HEK293T (cell line): ENCODE measurements at regions not wholly inside any gene's neighbourhood (a gene's known extent, or its start where the extent isn't known, plus 50 kb on each side); places are given as distances from the start of the nearest gene placed in this dataset.

ENCODE experiments used
- CTCF ChIA-PET: fragments of 350-600 bp; formaldehyde crosslinking; extraction: SDS; loops from one replicate; lab custom pipeline; 2021; ENCODE audit warnings: antibody characterized with exemption, inconsistent platforms; lab: Yijun Ruan, JAX
- POLR2A ChIA-PET: fragments of 350-600 bp; formaldehyde crosslinking; extraction: SDS; loops from one replicate; lab custom pipeline; 2020; ENCODE audit warnings: antibody characterized with exemption, inconsistent platforms; lab: Yijun Ruan, JAX
- DNase-seq: peaks from one replicate; pipeline ENCODE4 v3.0.0; 2012; ENCODE audit warnings: mixed read lengths; ENCODE audit errors: extremely low spot score
- ARNT ChIP-seq: fragments of 450-650 bp; IDR thresholded peaks from 2 replicates; pipeline ENCODE4 v1.6.1; 2017; ENCODE audit warnings: mild to moderate bottlenecking
- BHLHE40 ChIP-seq: fragments of 450-650 bp; IDR thresholded peaks from 2 replicates; pipeline ENCODE4 v1.6.1; 2016; ENCODE audit warnings: mild to moderate bottlenecking, moderate library complexity, borderline replicate concordance
- CTBP1 ChIP-seq: fragments of 450-650 bp; IDR thresholded peaks from 2 replicates; pipeline ENCODE4 v1.6.1; 2016; ENCODE audit warnings: borderline replicate concordance
- ELF4 ChIP-seq: fragments of 450-650 bp; IDR thresholded peaks from 2 replicates; pipeline ENCODE4 v1.6.1; 2017; ENCODE audit warnings: antibody characterized with exemption
- FOXA1 ChIP-seq: fragments of 450-650 bp; IDR thresholded peaks from 2 replicates; pipeline ENCODE4 v1.6.1; 2016; ENCODE audit warnings: mild to moderate bottlenecking
- FOXK2 ChIP-seq: fragments of 450-650 bp; IDR thresholded peaks from 2 replicates; pipeline ENCODE4 v1.6.1; 2016; ENCODE audit warnings: mild to moderate bottlenecking
- FOXM1 ChIP-seq: fragments of 450-650 bp; IDR thresholded peaks from 2 replicates; pipeline ENCODE4 v1.6.1; 2017; ENCODE audit warnings: mild to moderate bottlenecking, borderline replicate concordance
- HDGF ChIP-seq: fragments of 450-650 bp; IDR thresholded peaks from 2 replicates; pipeline ENCODE4 v1.6.1; 2017; ENCODE audit warnings: antibody characterized with exemption, borderline replicate concordance
- L3MBTL2 ChIP-seq: fragments of 450-650 bp; conservative IDR thresholded peaks from 2 replicates; pipeline ENCODE4 v1.6.1; 2016; ENCODE audit warnings: mild to moderate bottlenecking
- LEF1 ChIP-seq: fragments of 450-650 bp; IDR thresholded peaks from 2 replicates; pipeline ENCODE4 v1.6.1; 2017; ENCODE audit warnings: mild to moderate bottlenecking, borderline replicate concordance
- NFRKB ChIP-seq: fragments of 450-650 bp; IDR thresholded peaks from 2 replicates; pipeline ENCODE4 v1.6.1; 2016; ENCODE audit warnings: mild to moderate bottlenecking, moderate library complexity
- SP1 ChIP-seq: fragments of 450-650 bp; IDR thresholded peaks from 2 replicates; pipeline ENCODE4 v1.6.1; 2017
- SUZ12 ChIP-seq: fragments of 450-650 bp; IDR thresholded peaks from 2 replicates; pipeline ENCODE4 v1.6.1; 2016; ENCODE audit warnings: mild to moderate bottlenecking
- TARDBP ChIP-seq: fragments of 450-650 bp; IDR thresholded peaks from 2 replicates; pipeline ENCODE4 v1.6.1; 2016
- ZNF384 ChIP-seq: fragments of 450-650 bp; IDR thresholded peaks from 2 replicates; pipeline ENCODE4 v1.6.1; 2016
- TF ChIP-seq, protein P1 (sequence below): fragments of 450-650 bp; IDR thresholded peaks from 2 replicates; pipeline ENCODE4 v1.6.1; 2016

- no peak for TF ChIP-seq TARDBP
- TF ChIP-seq LEF1: no peak
- TF ChIP-seq L3MBTL2: no peak
- TF ChIP-seq ARNT: no peak
- TF ChIP-seq, protein P1, sequence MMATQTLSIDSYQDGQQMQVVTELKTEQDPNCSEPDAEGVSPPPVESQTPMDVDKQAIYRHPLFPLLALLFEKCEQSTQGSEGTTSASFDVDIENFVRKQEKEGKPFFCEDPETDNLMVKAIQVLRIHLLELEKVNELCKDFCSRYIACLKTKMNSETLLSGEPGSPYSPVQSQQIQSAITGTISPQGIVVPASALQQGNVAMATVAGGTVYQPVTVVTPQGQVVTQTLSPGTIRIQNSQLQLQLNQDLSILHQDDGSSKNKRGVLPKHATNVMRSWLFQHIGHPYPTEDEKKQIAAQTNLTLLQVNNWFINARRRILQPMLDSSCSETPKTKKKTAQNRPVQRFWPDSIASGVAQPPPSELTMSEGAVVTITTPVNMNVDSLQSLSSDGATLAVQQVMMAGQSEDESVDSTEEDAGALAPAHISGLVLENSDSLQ: no peak
- TF ChIP-seq FOXK2: no peak
- TF ChIP-seq FOXA1: no peak
- no peak for TF ChIP-seq ZNF384
- TF ChIP-seq BHLHE40: no peak
- no peak for TF ChIP-seq SUZ12
- no peak for TF ChIP-seq NFRKB
- no peak for TF ChIP-seq FOXM1
- no peak for TF ChIP-seq ELF4
- TF ChIP-seq CTBP1: no peak
- TF ChIP-seq HDGF: no peak
- CTCF ChIA-PET: no interaction called here
- DNase-seq: no peak
- POLR2A ChIA-PET: no interaction called here
Measured at GRCh38 chr2:181197140-181197760, 216.8 kb downstream of the UBE2E3 start.

GRCh38 chr2:181198183-181198864 is 217.9 kb downstream of the UBE2E3 start:
- POLR2A ChIA-PET: no interaction called here
- DNase-seq: no peak
- TF ChIP-seq SUZ12 (no peak), L3MBTL2 (no peak), FOXM1 (no peak), BHLHE40 (no peak), NFRKB (no peak), ARNT (no peak), LEF1 (no peak)
- TF ChIP-seq, protein P1: no peak
- CTCF ChIA-PET: no interaction called here

GRCh38 chr2:181203412-181203811 is 223.0 kb downstream of the UBE2E3 start:
- no peak for TF ChIP-seq SUZ12
- no peak for TF ChIP-seq FOXM1
- no peak for TF ChIP-seq HDGF
- no peak for TF ChIP-seq L3MBTL2
- TF ChIP-seq CTBP1: no peak
- no peak for TF ChIP-seq SP1
- TF ChIP-seq, protein P1: no peak
- no peak for TF ChIP-seq FOXK2
- no peak for TF ChIP-seq NFRKB
- no peak for TF ChIP-seq LEF1
- no peak for TF ChIP-seq FOXA1
- CTCF ChIA-PET: no interaction called here
- POLR2A ChIA-PET: no interaction called here
- DNase-seq: no peak

DNA sequence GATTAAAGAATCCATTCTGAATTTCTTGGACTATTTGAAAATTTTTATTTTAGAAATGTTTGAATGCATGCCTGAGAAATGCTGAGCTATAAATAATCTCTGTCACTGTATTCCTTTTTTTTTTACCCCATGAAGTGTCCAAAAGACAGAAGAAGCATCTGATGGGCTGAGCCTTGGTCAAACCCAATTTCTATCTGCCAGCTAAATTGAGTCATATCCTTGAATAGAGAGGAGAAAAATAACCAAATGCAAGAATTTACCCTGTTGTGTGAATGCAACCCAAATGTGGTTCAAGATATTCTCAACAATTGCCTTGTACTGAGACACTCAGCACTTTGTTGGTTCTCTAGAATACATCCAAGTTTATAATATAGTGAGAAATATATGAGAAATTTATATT is 223.5 kb downstream of the UBE2E3 start:
- DNase-seq: no peak
- TF ChIP-seq SP1: no peak
- TF ChIP-seq FOXM1: no peak
- no peak for TF ChIP-seq NFRKB
- TF ChIP-seq HDGF: no peak
- TF ChIP-seq ELF4: no peak
- no peak for TF ChIP-seq FOXA1
- TF ChIP-seq, protein P1: no peak
- TF ChIP-seq L3MBTL2: no peak
- no peak for TF ChIP-seq SUZ12
- TF ChIP-seq TARDBP: no peak
- TF ChIP-seq ZNF384: no peak
- TF ChIP-seq CTBP1: no peak
- no peak for TF ChIP-seq LEF1
- TF ChIP-seq BHLHE40: no peak
- TF ChIP-seq ARNT: no peak
- TF ChIP-seq FOXK2: no peak
- ChIA-PET CTCF (no interaction called here), POLR2A (no interaction called here)

DNA sequence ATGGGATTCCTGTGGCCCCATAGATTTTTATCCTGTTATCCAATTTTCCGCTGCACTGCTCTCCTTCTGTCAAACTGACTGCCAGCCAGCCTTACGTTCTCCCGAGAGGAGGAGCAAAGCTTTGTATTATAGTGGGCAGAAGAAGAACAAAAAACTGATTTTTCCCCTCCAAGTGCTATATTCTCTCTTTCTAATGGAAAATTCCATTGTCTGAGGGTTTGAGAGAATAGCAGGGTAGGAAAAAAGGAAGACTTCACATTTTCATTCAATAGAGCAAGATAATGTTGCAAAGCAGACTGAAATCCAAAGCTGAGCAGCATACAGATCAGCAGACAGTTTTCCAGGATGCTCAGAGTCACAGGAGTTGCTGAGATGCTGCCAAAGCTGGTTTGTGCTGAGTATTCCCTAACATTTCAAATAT is 238.0 kb downstream of the UBE2E3 start:
- POLR2A ChIA-PET: no interaction called here
- TF ChIP-seq L3MBTL2: no peak
- no peak for TF ChIP-seq NFRKB
- no peak for TF ChIP-seq HDGF
- TF ChIP-seq ARNT: no peak
- TF ChIP-seq, protein P1: no peak
- no peak for TF ChIP-seq BHLHE40
- no peak for DNase-seq
- CTCF ChIA-PET: no interaction called here
